Esophagus squamous epithelium (tissue), 4 donors: ENCODE measurements at regions not wholly inside any gene's neighbourhood (a gene's known extent, or its start where the extent isn't known, plus 50 kb on each side); places are given as distances from the start of the nearest gene placed in this dataset.

Source experiments
- CTCF ChIP-seq, 6 experiments: fragments of 450-650 bp in 4 of 6; fragments of 200-600 bp in 2 of 6; sonication (generic) in 2 of 6; IDR thresholded peaks; one replicate each; pipeline ENCODE4 v1.5.1; 2016 to 2019; ENCODE audit warnings: antibody characterized with exemption in 6 of 6, mild to moderate bottlenecking in 4 of 6, moderate library complexity in 4 of 6
- POLR2A ChIP-seq, 4 donors: fragments of 450-650 bp; IDR thresholded peaks; one replicate each; pipeline ENCODE4 v1.6.1; 2017; ENCODE audit warnings: antibody characterized with exemption in 4 of 4, mild to moderate bottlenecking in 4 of 4, moderate library complexity in 3 of 4

DNA sequence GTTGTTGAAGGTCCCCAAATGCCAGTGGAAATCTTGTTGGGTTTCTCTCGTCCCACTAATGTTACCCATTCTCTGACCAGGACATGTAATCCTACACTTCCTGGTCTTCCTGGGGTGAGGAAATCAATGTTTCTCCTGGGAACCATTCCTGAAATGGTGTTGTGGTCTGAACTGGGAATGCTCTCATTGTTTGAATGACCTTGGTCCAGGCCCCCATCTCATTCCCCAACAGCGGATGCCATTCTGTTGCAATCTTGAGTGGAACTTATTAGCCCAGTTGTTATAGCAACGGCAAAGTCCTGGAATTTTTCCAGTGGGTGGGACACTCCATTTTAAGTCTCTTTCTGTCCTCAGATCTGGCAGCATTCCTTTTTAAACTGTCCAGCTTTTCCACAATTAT, 265.9 kb downstream of the RPS4Y2 start:
- TF ChIP-seq CTCF (IDR thresholded peaks at IDR 0.05): no peak
- no peak for TF ChIP-seq POLR2A (IDR thresholded peaks at IDR 0.05)
